ENCODE measurements at regions not wholly inside any gene's neighbourhood (a gene's known extent, or its start where the extent isn't known, plus 50 kb on each side); places are given as distances from the start of the nearest gene placed in this dataset.

DNA sequence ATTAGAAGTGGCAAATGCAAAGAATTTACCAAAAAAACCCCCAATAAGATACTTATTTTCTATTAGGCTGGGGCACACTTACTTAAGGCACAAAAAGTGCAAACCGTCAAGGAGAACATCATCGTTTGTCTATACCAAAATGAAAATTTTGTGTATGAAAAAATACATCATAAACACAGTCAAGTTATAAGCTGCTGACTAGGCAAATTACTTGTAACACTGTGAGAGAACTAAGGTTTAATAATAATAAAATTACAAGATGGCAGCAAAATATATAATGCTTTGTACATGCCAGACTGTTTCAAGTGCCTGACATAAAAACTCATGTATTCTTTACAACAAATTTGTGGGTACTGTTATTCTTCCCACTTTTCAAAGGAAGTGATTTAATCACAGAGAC is 297.2 kb upstream of the CRBN start:
- FAIRE-seq, result no peak
- H3K4me1 Mint-ChIP-seq (ENCODE audit: low read depth, unreplicated experiment), result no peaks in the 10 kb centered on the region

DNA sequence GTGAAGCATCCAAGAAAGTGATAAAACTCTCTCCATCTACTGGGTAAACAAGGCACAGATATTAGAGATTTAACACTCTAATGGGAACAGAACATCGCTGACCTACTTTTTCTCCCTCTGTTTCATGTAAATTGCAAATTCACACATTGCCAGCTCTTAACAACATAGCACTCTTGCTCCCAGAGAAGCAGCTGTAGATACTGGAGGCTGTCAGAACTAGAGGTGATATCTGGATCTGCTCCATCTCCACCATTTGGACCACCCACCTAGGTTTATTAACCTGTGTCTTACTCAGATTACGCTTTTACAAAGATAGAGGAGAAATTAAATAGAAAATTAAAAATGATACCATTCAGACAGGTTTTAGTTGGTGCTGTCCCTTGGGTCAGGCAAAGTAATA is 289.1 kb upstream of the CRBN start:
- no peak overlapping the region for H3K27ac Mint-ChIP-seq (ENCODE audit: unreplicated experiment)
- H3K4me1 ChIP-seq (ENCODE audit: insufficient read depth, low read length), result no peaks in the 10 kb centered on the region
- DNase-seq (ENCODE audit: low read depth), result no peak
- H3K4me3 Mint-ChIP-seq (ENCODE audit: unreplicated experiment), result no peak overlapping the region
- H4K20me1 ChIP-seq (ENCODE audit: insufficient read depth, low read length), result no peaks in the 10 kb centered on the region
- TF ChIP-seq, protein P1, sequence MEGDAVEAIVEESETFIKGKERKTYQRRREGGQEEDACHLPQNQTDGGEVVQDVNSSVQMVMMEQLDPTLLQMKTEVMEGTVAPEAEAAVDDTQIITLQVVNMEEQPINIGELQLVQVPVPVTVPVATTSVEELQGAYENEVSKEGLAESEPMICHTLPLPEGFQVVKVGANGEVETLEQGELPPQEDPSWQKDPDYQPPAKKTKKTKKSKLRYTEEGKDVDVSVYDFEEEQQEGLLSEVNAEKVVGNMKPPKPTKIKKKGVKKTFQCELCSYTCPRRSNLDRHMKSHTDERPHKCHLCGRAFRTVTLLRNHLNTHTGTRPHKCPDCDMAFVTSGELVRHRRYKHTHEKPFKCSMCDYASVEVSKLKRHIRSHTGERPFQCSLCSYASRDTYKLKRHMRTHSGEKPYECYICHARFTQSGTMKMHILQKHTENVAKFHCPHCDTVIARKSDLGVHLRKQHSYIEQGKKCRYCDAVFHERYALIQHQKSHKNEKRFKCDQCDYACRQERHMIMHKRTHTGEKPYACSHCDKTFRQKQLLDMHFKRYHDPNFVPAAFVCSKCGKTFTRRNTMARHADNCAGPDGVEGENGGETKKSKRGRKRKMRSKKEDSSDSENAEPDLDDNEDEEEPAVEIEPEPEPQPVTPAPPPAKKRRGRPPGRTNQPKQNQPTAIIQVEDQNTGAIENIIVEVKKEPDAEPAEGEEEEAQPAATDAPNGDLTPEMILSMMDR (IDR thresholded peaks at IDR 0.05; ENCODE audit: insufficient read depth, low read depth, low read length), result no peak
- TF ChIP-seq EZH2 (IDR thresholded peaks at IDR 0.05; ENCODE audit: insufficient read depth, low read length), result no peak
- peaks cover under 1% of the 10 kb centered on the region for H3K9me3 Mint-ChIP-seq (ENCODE audit: unreplicated experiment)
- no peak overlapping the region for H3K4me2 ChIP-seq (ENCODE audit: low read length)
- no peak overlapping the region for H3K27ac ChIP-seq (ENCODE audit: low read depth, low read length)
- no peak overlapping the region for H3K4me3 ChIP-seq (ENCODE audit: insufficient read depth, low read depth, low read length)
- no peaks in the 10 kb centered on the region for H3K79me2 ChIP-seq (ENCODE audit: insufficient read depth, low read length)
- H3K4me1 Mint-ChIP-seq (ENCODE audit: low read depth, unreplicated experiment), result no peaks in the 10 kb centered on the region
- no peaks in the 10 kb centered on the region for H3K27me3 Mint-ChIP-seq (ENCODE audit: low read depth, unreplicated experiment)
- no peak overlapping the region for H3K9ac ChIP-seq (ENCODE audit: low read length)
- no peaks in the 10 kb centered on the region for H3K27me3 ChIP-seq (ENCODE audit: insufficient read depth, low read length)
- H3K9me3 ChIP-seq (ENCODE audit: insufficient read depth, low read depth, low read length), result no peaks in the 10 kb centered on the region
- no peaks in the 10 kb centered on the region for H3K36me3 ChIP-seq (ENCODE audit: insufficient read depth, low read length)
- no peak overlapping the region for H2AFZ ChIP-seq (ENCODE audit: low read depth, low read length)
- H3K36me3 Mint-ChIP-seq (ENCODE audit: low read depth, unreplicated experiment), result no peaks in the 10 kb centered on the region
- no peak for FAIRE-seq

More for the DNA sequence above, 297.2 kb upstream of the CRBN start:
- Histone ChIP-seq H3K27ac (ENCODE audit: low read depth, low read length) (no peak overlapping the region), H3K79me2 (ENCODE audit: insufficient read depth, low read length) (no peaks in the 10 kb centered on the region), H3K4me1 (ENCODE audit: insufficient read depth, low read length) (no peaks in the 10 kb centered on the region), H3K9me3 (ENCODE audit: insufficient read depth, low read depth, low read length) (no peaks in the 10 kb centered on the region), H3K4me2 (ENCODE audit: low read length) (no peak overlapping the region), H3K4me3 (ENCODE audit: insufficient read depth, low read depth, low read length) (no peak overlapping the region), H4K20me1 (ENCODE audit: insufficient read depth, low read length) (no peaks in the 10 kb centered on the region), H2AFZ (ENCODE audit: low read depth, low read length) (no peak overlapping the region), H3K36me3 (ENCODE audit: insufficient read depth, low read length) (no peaks in the 10 kb centered on the region), H3K27me3 (ENCODE audit: insufficient read depth, low read length) (no peaks in the 10 kb centered on the region), H3K9ac (ENCODE audit: low read length) (no peak overlapping the region)
- DNase-seq (ENCODE audit: low read depth), result no peak
- Mint-ChIP-seq H3K4me3 (ENCODE audit: unreplicated experiment) (no peak overlapping the region), H3K27ac (ENCODE audit: unreplicated experiment) (no peak overlapping the region), H3K36me3 (ENCODE audit: low read depth, unreplicated experiment) (no peaks in the 10 kb centered on the region), H3K9me3 (ENCODE audit: unreplicated experiment) (peaks cover 7% of the 10 kb centered on the region), H3K27me3 (ENCODE audit: low read depth, unreplicated experiment) (no peaks in the 10 kb centered on the region)
- TF ChIP-seq, protein P1 (IDR thresholded peaks at IDR 0.05; ENCODE audit: insufficient read depth, low read depth, low read length), result no peak
- no peak for TF ChIP-seq EZH2 (IDR thresholded peaks at IDR 0.05; ENCODE audit: insufficient read depth, low read length)

DNA sequence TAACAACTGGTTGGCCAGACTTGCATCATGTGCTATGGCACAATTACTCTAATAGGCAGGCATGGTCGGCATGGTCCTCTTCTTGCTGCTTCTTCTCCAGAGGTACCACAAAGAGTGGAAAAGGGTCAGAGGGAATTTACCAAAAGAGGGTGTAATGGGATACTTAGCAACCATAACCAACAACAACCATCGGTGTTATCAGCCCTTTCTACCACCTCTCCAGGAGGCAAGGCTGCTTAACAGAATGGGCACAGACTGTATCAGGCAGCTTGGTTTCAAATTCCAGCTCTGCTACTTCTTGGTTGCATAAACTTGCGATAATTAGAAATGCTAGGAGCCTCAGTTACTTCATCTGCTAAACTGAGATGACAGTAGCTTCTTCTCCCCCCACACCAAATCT is 284.6 kb upstream of the CRBN start:
- DNase-seq (ENCODE audit: low read depth) (no peak), FAIRE-seq (no peak)
- Histone ChIP-seq H3K4me1 (ENCODE audit: insufficient read depth, low read length) (no peaks in the 10 kb centered on the region), H2AFZ (ENCODE audit: low read depth, low read length) (no peak overlapping the region), H3K9me3 (ENCODE audit: insufficient read depth, low read depth, low read length) (no peaks in the 10 kb centered on the region), H3K4me2 (ENCODE audit: low read length) (no peak overlapping the region), H4K20me1 (ENCODE audit: insufficient read depth, low read length) (no peaks in the 10 kb centered on the region), H3K9ac (ENCODE audit: low read length) (no peak overlapping the region), H3K27ac (ENCODE audit: low read depth, low read length) (no peak overlapping the region), H3K79me2 (ENCODE audit: insufficient read depth, low read length) (no peaks in the 10 kb centered on the region), H3K36me3 (ENCODE audit: insufficient read depth, low read length) (no peaks in the 10 kb centered on the region), H3K27me3 (ENCODE audit: insufficient read depth, low read length) (no peaks in the 10 kb centered on the region), H3K4me3 (ENCODE audit: insufficient read depth, low read depth, low read length) (no peak overlapping the region)
- Mint-ChIP-seq H3K36me3 (ENCODE audit: low read depth, unreplicated experiment) (no peaks in the 10 kb centered on the region), H3K4me1 (ENCODE audit: low read depth, unreplicated experiment) (no peaks in the 10 kb centered on the region), H3K4me3 (ENCODE audit: unreplicated experiment) (no peak overlapping the region), H3K27me3 (ENCODE audit: low read depth, unreplicated experiment) (no peaks in the 10 kb centered on the region), H3K9me3 (ENCODE audit: unreplicated experiment) (peaks cover 3% of the 10 kb centered on the region), H3K27ac (ENCODE audit: unreplicated experiment) (no peak overlapping the region)
- no peak for TF ChIP-seq EZH2 (IDR thresholded peaks at IDR 0.05; ENCODE audit: insufficient read depth, low read length)
- TF ChIP-seq, protein P1 (IDR thresholded peaks at IDR 0.05; ENCODE audit: insufficient read depth, low read depth, low read length), result no peak
